Liver (tissue), 8 donors: ENCODE measurements at regions not wholly inside any gene's neighbourhood (a gene's known extent, or its start where the extent isn't known, plus 50 kb on each side); places are given as distances from the start of the nearest gene placed in this dataset.

Experiments used
- DNase-seq: peaks from one replicate; pipeline ENCODE4 v3.0.0-alpha.2; 2017; ENCODE audit warnings: low spot score
- H3K27ac ChIP-seq, 2 donors: one replicate each; pipeline ENCODE4 v1.7.0; 2013; ENCODE audit warnings: inconsistent platforms in 2 of 2, low read length in 2 of 2, control low read depth in 1 of 2, low read depth in 1 of 2, mild to moderate bottlenecking in 1 of 2
- H3K27me3 ChIP-seq, 4 donors: one replicate each; pipeline versions ENCODE4 v1.6.1 to v1.7.0; 2013; ENCODE audit warnings: low read length in 3 of 4, inconsistent platforms in 1 of 4, mild to moderate bottlenecking in 1 of 4, moderate library complexity in 1 of 4; ENCODE audit not compliant: control insufficient read depth in 4 of 4, insufficient read depth in 4 of 4
- H3K36me3 ChIP-seq, 4 donors: one replicate each; pipeline versions ENCODE4 v1.6.1 to v1.7.0; 2013; ENCODE audit warnings: low read length in 3 of 4, mild to moderate bottlenecking in 3 of 4, low read depth in 1 of 4, moderate library complexity in 1 of 4; ENCODE audit not compliant: control insufficient read depth in 4 of 4, insufficient read depth in 3 of 4
- H3K4me1 ChIP-seq, 4 donors: one replicate each; pipeline versions ENCODE4 v1.6.1 to v1.7.0; 2013; ENCODE audit warnings: low read length in 3 of 4, mild to moderate bottlenecking in 3 of 4, moderate library complexity in 1 of 4; ENCODE audit not compliant: control insufficient read depth in 4 of 4, insufficient read depth in 4 of 4
- H3K4me3 ChIP-seq, 3 donors: one replicate each; pipeline versions ENCODE4 v1.6.1 to v1.7.0; 2013; ENCODE audit warnings: low read length in 3 of 3, control low read depth in 1 of 3, low read depth in 1 of 3, mild to moderate bottlenecking in 1 of 3
- H3K9ac ChIP-seq, 2 donors: one replicate each; pipeline ENCODE4 v1.7.0; 2013; ENCODE audit warnings: low read length in 2 of 2, mild to moderate bottlenecking in 2 of 2, moderate library complexity in 2 of 2, control low read depth in 1 of 2, low read depth in 1 of 2
- H3K9me3 ChIP-seq, 4 donors: one replicate each; pipeline versions ENCODE4 v1.6.1 to v1.7.0; 2013; ENCODE audit warnings: low read length in 3 of 4; ENCODE audit not compliant: control insufficient read depth in 4 of 4
- ATF3 ChIP-seq: IDR thresholded peaks from 2 replicates; pipeline ENCODE4 v1.6.1; 2016; ENCODE audit warnings: antibody characterized with exemption
- CTCF ChIP-seq: fragments of 150-350 bp; IDR thresholded peaks from 2 replicates; pipeline ENCODE4 v1.5.1; 2017; ENCODE audit warnings: improper control_type of control experiment, low read depth, low read length; ENCODE audit not compliant: missing input control
- EGR1 ChIP-seq, 2 donors: IDR thresholded peaks; 2 replicates each; pipeline ENCODE4 v1.6.1; 2016 to 2018; ENCODE audit warnings: antibody characterized with exemption in 2 of 2, low read depth in 2 of 2
- FOXA1 ChIP-seq: IDR thresholded peaks from 2 replicates; pipeline ENCODE4 v1.6.1; 2016; ENCODE audit warnings: antibody characterized with exemption
- FOXA2 ChIP-seq: IDR thresholded peaks from 2 replicates; pipeline ENCODE4 v1.6.1; 2016; ENCODE audit warnings: antibody characterized with exemption
- GABPA ChIP-seq, 2 donors: IDR thresholded peaks in 1 of 2; conservative IDR thresholded peaks in 1 of 2; 2 replicates each; pipeline ENCODE4 v1.6.1; 2016; ENCODE audit warnings: antibody characterized with exemption in 2 of 2, mild to moderate bottlenecking in 1 of 2, moderate library complexity in 1 of 2
- HNF4A ChIP-seq, 2 donors: conservative IDR thresholded peaks; 2 replicates each; pipeline ENCODE4 v1.6.1; 2016; ENCODE audit warnings: antibody characterized with exemption in 2 of 2, mild to moderate bottlenecking in 2 of 2
- JUND ChIP-seq, 2 donors: IDR thresholded peaks; 2 replicates each; pipeline ENCODE4 v1.6.1; 2016; ENCODE audit warnings: antibody characterized with exemption in 2 of 2
- MAX ChIP-seq: IDR thresholded peaks from 2 replicates; pipeline ENCODE4 v1.6.1; 2016; ENCODE audit warnings: antibody characterized with exemption
- RAD21 ChIP-seq, 2 donors: IDR thresholded peaks; 2 replicates each; pipeline ENCODE4 v1.6.1; 2016; ENCODE audit warnings: antibody characterized with exemption in 2 of 2, mild to moderate bottlenecking in 2 of 2
- REST ChIP-seq: IDR thresholded peaks from 2 replicates; pipeline ENCODE4 v1.6.1; 2016; ENCODE audit warnings: antibody characterized with exemption, mild to moderate bottlenecking
- RXRA ChIP-seq, 2 donors: IDR thresholded peaks; 2 replicates each; pipeline ENCODE4 v1.6.1; 2017 to 2018; ENCODE audit warnings: antibody characterized with exemption in 2 of 2, mild to moderate bottlenecking in 1 of 2
- SP1 ChIP-seq: IDR thresholded peaks from 2 replicates; pipeline ENCODE4 v1.6.1; 2018; ENCODE audit warnings: antibody characterized with exemption, mild to moderate bottlenecking
- YY1 ChIP-seq: IDR thresholded peaks from 2 replicates; pipeline ENCODE4 v1.6.1; 2016; ENCODE audit warnings: antibody characterized with exemption, mild to moderate bottlenecking
- ZBTB33 ChIP-seq: IDR thresholded peaks from 2 replicates; pipeline ENCODE4 v1.6.1; 2016; ENCODE audit warnings: antibody characterized with exemption
- WGBS: extraction: QIAGEN DNeasy Blood & Tissue Kit; methylation state at CpG from one replicate; pipeline ENCODE4 v1.1.7; 2013; 5-methylcytosine and 5-hydroxymethylcytosine counted together
- donor health status: healthy.
- donor health status: healthy.
- donor health status: healthy.
- donor health status: healthy.
- donor health status: healthy.

- H3K36me3 ChIP-seq, result no peaks in the 10 kb centered on the region
- H3K9ac ChIP-seq, result no peak overlapping the region
- no peaks in the 10 kb centered on the region for H3K9me3 ChIP-seq
- H3K4me1 ChIP-seq, result no peaks in the 10 kb centered on the region
- H3K27me3 ChIP-seq, result no peaks in the 10 kb centered on the region
- 73% methylated on average over 2 of the region's 2 CpGs for WGBS
- H3K27ac ChIP-seq, result no peak overlapping the region
- no peak for TF ChIP-seq MAX
- no peak for TF ChIP-seq SP1
- TF ChIP-seq ATF3, result no peak
- no peak for TF ChIP-seq GABPA (IDR thresholded peaks at IDR 0.05 in 1 of 2, conservative IDR thresholded peaks at IDR 0.05 in 1 of 2)
- TF ChIP-seq FOXA2, result no peak
- no peak for TF ChIP-seq YY1
- TF ChIP-seq REST, result no peak
- no peak for TF ChIP-seq FOXA1
- TF ChIP-seq RAD21 (IDR thresholded peaks at IDR 0.05), result no peak
- no peak for TF ChIP-seq ZBTB33
- no peak for DNase-seq
- H3K4me3 ChIP-seq, result no peak overlapping the region
Observed at GRCh38 chr9:105083256-105083655, 155.3 kb upstream of the ABCA1 start.

GRCh38 chr9:105087910-105088898 is 156.2 kb upstream of the SLC44A1 start:
- H3K9me3 ChIP-seq, result peaks cover 0 to 1% (median 0%) of the 10 kb centered on the region in 4 donors
- DNase-seq, result no peak
- no peak overlapping the region for H3K27ac ChIP-seq
- H3K36me3 ChIP-seq, result no peaks in the 10 kb centered on the region
- 61% methylated on average over 4 of the region's 4 CpGs for WGBS
- H3K4me1 ChIP-seq, result no peaks in the 10 kb centered on the region
- no peak overlapping the region for H3K9ac ChIP-seq
- TF ChIP-seq ATF3 (no peak), SP1 (no peak), GABPA (IDR thresholded peaks at IDR 0.05 in 1 of 2, conservative IDR thresholded peaks at IDR 0.05 in 1 of 2) (no peak), EGR1 (IDR thresholded peaks at IDR 0.05; ENCODE audit: low read depth in 2 of 2) (no peak), HNF4A (conservative IDR thresholded peaks at IDR 0.05) (no peak), REST (no peak), CTCF (no peak), FOXA1 (no peak), RXRA (IDR thresholded peaks at IDR 0.05) (no peak), JUND (IDR thresholded peaks at IDR 0.05) (no peak), YY1 (no peak)
- no peak overlapping the region for H3K4me3 ChIP-seq
- H3K27me3 ChIP-seq, result no peaks in the 10 kb centered on the region
